GM06990 (cell line): ENCODE measurements at regions not wholly inside any gene's neighbourhood (a gene's known extent, or its start where the extent isn't known, plus 50 kb on each side); places are given as distances from the start of the nearest gene placed in this dataset.

ENCODE experiments used
- DNase-seq: peaks from one replicate; pipeline ENCODE4 v3.0.0-alpha.2; 2011; ENCODE audit not compliant: insufficient read length; ENCODE audit errors: extremely low read depth
- H3K27me3 ChIP-seq: replicated peaks from 2 replicates; pipeline ENCODE4 v1.6.0; 2011; ENCODE audit warnings: low read length; ENCODE audit not compliant: control insufficient read depth, insufficient read depth
- H3K36me3 ChIP-seq: 2 replicates; pipeline ENCODE4 v1.5.1; 2011; ENCODE audit warnings: low read length; ENCODE audit not compliant: control insufficient read depth, insufficient read depth
- H3K4me3 ChIP-seq: replicated peaks from 2 replicates; pipeline ENCODE4 v1.5.1; 2011; ENCODE audit warnings: low read depth, mild to moderate bottlenecking, control low read depth, low read length
- CTCF ChIP-seq: IDR thresholded peaks from 2 replicates; pipeline ENCODE4 v1.5.1; 2011; ENCODE audit warnings: low read length, control low read depth, mild to moderate bottlenecking, inconsistent platforms; ENCODE audit not compliant: insufficient read depth, poor library complexity, severe bottlenecking

- Histone ChIP-seq H3K27me3 (no peaks in the 10 kb centered on the region), H3K4me3 (no peak overlapping the region), H3K36me3 (no peaks in the 10 kb centered on the region)
- DNase-seq = no peak
- peak; percentile 50 for TF ChIP-seq CTCF
Observed at GRCh38 chrX:37926700-37927099, 79.3 kb upstream of the DYNLT3 start.

DNA sequence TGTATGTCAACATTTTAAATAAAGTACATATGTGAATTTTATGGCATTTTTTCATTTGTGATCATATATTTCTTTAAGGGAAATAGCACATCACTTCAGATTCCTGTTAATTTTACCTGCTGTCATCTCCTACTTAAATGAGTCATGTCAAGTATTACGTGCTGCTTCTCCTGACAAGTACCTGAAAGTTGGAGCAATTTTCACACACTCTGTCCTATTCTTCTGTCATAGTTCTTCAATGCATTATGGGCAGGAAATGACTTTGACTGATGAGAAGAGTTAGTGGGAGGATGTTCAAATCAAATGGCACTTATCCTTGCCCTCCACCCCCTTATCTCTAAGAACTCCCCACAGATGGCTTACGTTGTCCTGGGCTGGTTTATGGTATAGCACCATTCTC is 64.2 kb upstream of the SYTL5 start:
- DNase-seq = no peak
- Histone ChIP-seq H3K27me3 (no peaks in the 10 kb centered on the region; the same call in 1 of the 2 replicates), H3K4me3 (no peak overlapping the region), H3K36me3 (no peaks in the 10 kb centered on the region)
- no peak for TF ChIP-seq CTCF

DNA sequence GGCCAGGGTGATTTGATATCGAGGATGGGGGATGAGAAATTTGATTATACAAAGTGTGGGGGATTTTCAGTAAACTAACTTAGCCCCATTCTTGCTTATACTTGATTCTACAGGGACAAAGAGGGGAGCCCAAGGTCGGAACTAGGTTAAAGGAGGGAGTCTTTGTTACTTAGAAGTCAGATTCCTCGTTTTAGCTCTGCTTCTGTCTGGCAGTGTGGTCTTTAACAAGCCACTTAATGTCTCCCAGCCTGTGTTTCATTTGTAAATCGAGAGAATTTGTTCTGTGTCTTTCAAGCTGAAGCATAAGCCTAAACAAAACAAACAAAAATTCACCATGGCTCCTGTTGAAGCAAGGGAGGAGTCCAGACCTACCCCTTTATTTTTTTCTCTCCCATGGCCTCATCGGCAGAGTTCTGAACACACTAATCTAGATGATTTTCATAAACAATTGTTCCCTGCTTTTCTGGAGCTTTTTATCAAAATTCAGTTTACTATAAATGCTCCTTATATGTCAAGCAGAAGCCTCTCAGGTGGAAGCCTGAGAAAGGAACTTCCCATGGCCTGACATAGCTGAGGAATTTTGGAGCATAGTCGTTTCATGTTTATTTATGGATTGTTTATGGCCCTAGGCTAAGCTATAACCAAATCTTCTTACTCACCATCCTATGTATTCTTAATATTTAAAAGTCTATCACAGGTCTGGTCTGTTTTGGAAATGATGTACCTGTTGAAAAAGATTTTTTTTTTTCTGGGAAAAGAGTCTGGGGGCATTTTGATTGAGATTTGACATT is 62.6 kb upstream of the SYTL5 start:
- Histone ChIP-seq H3K4me3 (no peak overlapping the region), H3K27me3 (no peaks in the 10 kb centered on the region; the same call in 1 of the 2 replicates), H3K36me3 (no peaks in the 10 kb centered on the region)
- DNase-seq = no peak
- TF ChIP-seq CTCF = no peak

GRCh38 chrX:37946197-37946596 is 60.2 kb upstream of the SYTL5 start:
- no peaks in the 10 kb centered on the region; the same call in 1 of the 2 replicates for H3K27me3 ChIP-seq
- TF ChIP-seq CTCF = no peak
- no peak overlapping the region for H3K4me3 ChIP-seq
- H3K36me3 ChIP-seq = no peaks in the 10 kb centered on the region
- DNase-seq = no peak

GRCh38 chrX:37955273-37955672 is 51.1 kb upstream of the SYTL5 start:
- Histone ChIP-seq H3K27me3 (no peaks in the 10 kb centered on the region), H3K36me3 (no peaks in the 10 kb centered on the region), H3K4me3 (no peak overlapping the region)
- TF ChIP-seq CTCF = no peak
- DNase-seq = no peak
